HAP-1 (cell line): ENCODE measurements at regions not wholly inside any gene's neighbourhood (a gene's known extent, or its start where the extent isn't known, plus 50 kb on each side); places are given as distances from the start of the nearest gene placed in this dataset.

Source experiments
- DNase-seq, 2 experiments: peaks; one replicate each; pipeline ENCODE4 v3.0.0-alpha.2; 2016 to 2020; ENCODE audit warnings: low spot score in 2 of 2
- H3K27me3 ChIP-seq: fragments of 250-450 bp; sonication (Bioruptor Pico); 2 replicates; pipeline ENCODE4 v1.5.1; 2020; ENCODE audit warnings: low read depth, mild to moderate bottlenecking, moderate library complexity
- H3K36me3 ChIP-seq: fragments of 250-450 bp; sonication (Bioruptor Pico); replicated peaks from 2 replicates; pipeline ENCODE4 v1.5.1; 2020; ENCODE audit warnings: mild to moderate bottlenecking
- H3K4me1 ChIP-seq: fragments of 250-450 bp; sonication (Bioruptor Pico); 2 replicates; pipeline ENCODE4 v1.5.1; 2020; ENCODE audit warnings: mild to moderate bottlenecking
- H3K4me3 ChIP-seq: fragments of 250-450 bp; sonication (Bioruptor Pico); 2 replicates; pipeline ENCODE4 v1.5.1; 2020; ENCODE audit warnings: mild to moderate bottlenecking, moderate library complexity
- H3K9me3 ChIP-seq: fragments of 250-450 bp; sonication (Bioruptor Pico); 2 replicates; pipeline ENCODE4 v1.5.1; 2020; ENCODE audit warnings: mild to moderate bottlenecking, moderate library complexity
- in situ Hi-C: fragments of 300-500 bp; cut with MboI; formaldehyde crosslinking; loops from 3 replicates; pipeline ENCODE4 v1.14.3; 2020; ENCODE audit warnings: low sequenced_read_pairs, inconsistent platforms, mixed read lengths

GRCh38 chr3:5800965-5801364 lies 613.5 kb downstream of the EDEM1 start:
- in situ Hi-C loops: no loop called here
- no peaks in the 10 kb centered on the region for H3K36me3 ChIP-seq
- no peak for DNase-seq

GRCh38 chr3:5806192-5806591 lies 618.7 kb downstream of the EDEM1 start:
- DNase-seq: no peak
- H3K27me3 ChIP-seq: no peaks in the 10 kb centered on the region
- H3K4me3 ChIP-seq: no peak overlapping the region
- in situ Hi-C loops: no loop called here
- no peaks in the 10 kb centered on the region for H3K9me3 ChIP-seq
- H3K4me1 ChIP-seq: no peaks in the 10 kb centered on the region
- H3K36me3 ChIP-seq: no peaks in the 10 kb centered on the region

More at GRCh38 chr3:5800965-5801364, 613.5 kb downstream of the EDEM1 start:
- no peak overlapping the region for H3K4me3 ChIP-seq
- no peaks in the 10 kb centered on the region for H3K4me1 ChIP-seq
- no peaks in the 10 kb centered on the region for H3K27me3 ChIP-seq
- H3K9me3 ChIP-seq: no peaks in the 10 kb centered on the region

- no peak for DNase-seq
- in situ Hi-C loops: no loop called here
- H3K27me3 ChIP-seq: no peaks in the 10 kb centered on the region
Measured at GRCh38 chr3:5809586-5810246, 622.2 kb downstream of the EDEM1 start.

GRCh38 chr3:5811016-5811415 lies 623.5 kb downstream of the EDEM1 start:
- no peak overlapping the region for H3K4me3 ChIP-seq
- no peaks in the 10 kb centered on the region for H3K9me3 ChIP-seq
- no peaks in the 10 kb centered on the region for H3K4me1 ChIP-seq
- DNase-seq: no peak
- H3K27me3 ChIP-seq: no peaks in the 10 kb centered on the region
- H3K36me3 ChIP-seq: no peaks in the 10 kb centered on the region
- in situ Hi-C loops: no loop called here

More at GRCh38 chr3:5809586-5810246, 622.2 kb downstream of the EDEM1 start:
- H3K36me3 ChIP-seq: no peaks in the 10 kb centered on the region
- no peaks in the 10 kb centered on the region for H3K9me3 ChIP-seq
- H3K4me3 ChIP-seq: no peak overlapping the region
- no peaks in the 10 kb centered on the region for H3K4me1 ChIP-seq

GRCh38 chr3:5813521-5813920 lies 626.0 kb downstream of the EDEM1 start:
- Histone ChIP-seq H3K4me1 (no peaks in the 10 kb centered on the region), H3K27me3 (no peaks in the 10 kb centered on the region), H3K9me3 (no peaks in the 10 kb centered on the region), H3K36me3 (no peaks in the 10 kb centered on the region), H3K4me3 (no peak overlapping the region)
- DNase-seq: no peak
- in situ Hi-C loops: no loop called here

GRCh38 chr3:5822843-5823242 lies 635.3 kb downstream of the EDEM1 start:
- no peak for DNase-seq
- Histone ChIP-seq H3K36me3 (no peaks in the 10 kb centered on the region), H3K9me3 (no peaks in the 10 kb centered on the region), H3K4me3 (no peak overlapping the region), H3K27me3 (no peaks in the 10 kb centered on the region), H3K4me1 (no peaks in the 10 kb centered on the region)
- in situ Hi-C loops: no loop called here

GRCh38 chr3:5826467-5826866 lies 639.0 kb downstream of the EDEM1 start:
- DNase-seq: no peak
- in situ Hi-C loops: no loop called here
- 0 out of 2 replicates have a peak, but pooled peaks cover 2% of the 10 kb centered on the region for H3K9me3 ChIP-seq
- H3K4me3 ChIP-seq: no peak overlapping the region
- H3K4me1 ChIP-seq: no peaks in the 10 kb centered on the region
- no peaks in the 10 kb centered on the region for H3K27me3 ChIP-seq
- H3K36me3 ChIP-seq: no peaks in the 10 kb centered on the region

GRCh38 chr3:5828251-5828650 lies 640.7 kb downstream of the EDEM1 start:
- Histone ChIP-seq H3K36me3 (no peaks in the 10 kb centered on the region), H3K4me1 (no peaks in the 10 kb centered on the region), H3K27me3 (no peaks in the 10 kb centered on the region), H3K9me3 (0 out of 2 replicates have a peak, but pooled peaks cover 2% of the 10 kb centered on the region), H3K4me3 (no peak overlapping the region)
- in situ Hi-C loops: no loop called here
- no peak for DNase-seq

- Histone ChIP-seq H3K9me3 (no peaks in the 10 kb centered on the region), H3K4me3 (no peak overlapping the region), H3K36me3 (no peaks in the 10 kb centered on the region), H3K27me3 (no peaks in the 10 kb centered on the region), H3K4me1 (no peaks in the 10 kb centered on the region)
- in situ Hi-C loops: no loop called here
- DNase-seq: no peak
Measured at GRCh38 chr3:5840056-5840455, 652.5 kb downstream of the EDEM1 start.

- no peak for DNase-seq
- H3K9me3 ChIP-seq: no peaks in the 10 kb centered on the region
- H3K36me3 ChIP-seq: no peaks in the 10 kb centered on the region
- H3K27me3 ChIP-seq: no peaks in the 10 kb centered on the region
- H3K4me3 ChIP-seq: no peak overlapping the region
- in situ Hi-C loops: no loop called here
- no peaks in the 10 kb centered on the region for H3K4me1 ChIP-seq
Measured at GRCh38 chr3:5841599-5841998, 654.1 kb downstream of the EDEM1 start.

GRCh38 chr3:5846261-5846660 lies 658.8 kb downstream of the EDEM1 start:
- DNase-seq: no peak
- H3K9me3 ChIP-seq: 0 out of 2 replicates have a peak, but pooled peaks cover 2% of the 10 kb centered on the region
- in situ Hi-C loops: no loop called here
- H3K36me3 ChIP-seq: no peaks in the 10 kb centered on the region
- H3K4me3 ChIP-seq: no peak overlapping the region
- H3K27me3 ChIP-seq: no peaks in the 10 kb centered on the region
- no peaks in the 10 kb centered on the region for H3K4me1 ChIP-seq

GRCh38 chr3:5861151-5861550 lies 673.6 kb downstream of the EDEM1 start:
- Histone ChIP-seq H3K27me3 (no peaks in the 10 kb centered on the region), H3K9me3 (no peaks in the 10 kb centered on the region), H3K36me3 (no peaks in the 10 kb centered on the region), H3K4me1 (no peaks in the 10 kb centered on the region), H3K4me3 (no peak overlapping the region)
- in situ Hi-C loops: no loop called here
- no peak for DNase-seq

- H3K36me3 ChIP-seq: no peaks in the 10 kb centered on the region
- H3K9me3 ChIP-seq: no peaks in the 10 kb centered on the region
- no peak overlapping the region for H3K4me3 ChIP-seq
- no peak for DNase-seq
- no peaks in the 10 kb centered on the region for H3K4me1 ChIP-seq
- no peaks in the 10 kb centered on the region for H3K27me3 ChIP-seq
- in situ Hi-C loops: no loop called here
Measured at GRCh38 chr3:5874931-5875341, 687.4 kb downstream of the EDEM1 start.

GRCh38 chr3:5888851-5889250 lies 701.3 kb downstream of the EDEM1 start:
- in situ Hi-C loops: no loop called here
- H3K9me3 ChIP-seq: no peaks in the 10 kb centered on the region

GRCh38 chr3:5889374-5889773 lies 701.9 kb downstream of the EDEM1 start:
- in situ Hi-C loops: no loop called here
- H3K27me3 ChIP-seq: no peaks in the 10 kb centered on the region
- H3K4me3 ChIP-seq: no peak overlapping the region
- no peaks in the 10 kb centered on the region for H3K36me3 ChIP-seq
- no peaks in the 10 kb centered on the region for H3K9me3 ChIP-seq
- H3K4me1 ChIP-seq: no peaks in the 10 kb centered on the region
- no peak for DNase-seq

More at GRCh38 chr3:5888851-5889250, 701.3 kb downstream of the EDEM1 start:
- Histone ChIP-seq H3K27me3 (no peaks in the 10 kb centered on the region), H3K36me3 (no peaks in the 10 kb centered on the region), H3K4me1 (no peaks in the 10 kb centered on the region), H3K4me3 (no peak overlapping the region)
- DNase-seq: no peak
